ENCODE measurements at regions not wholly inside any gene's neighbourhood (a gene's known extent, or its start where the extent isn't known, plus 50 kb on each side); places are given as distances from the start of the nearest gene placed in this dataset.
"Not testable (repeated sequence)": the region's sequence is repeated elsewhere in the genome, so short reads cannot be mapped to it uniquely, and the experiment has no call there.

DNA sequence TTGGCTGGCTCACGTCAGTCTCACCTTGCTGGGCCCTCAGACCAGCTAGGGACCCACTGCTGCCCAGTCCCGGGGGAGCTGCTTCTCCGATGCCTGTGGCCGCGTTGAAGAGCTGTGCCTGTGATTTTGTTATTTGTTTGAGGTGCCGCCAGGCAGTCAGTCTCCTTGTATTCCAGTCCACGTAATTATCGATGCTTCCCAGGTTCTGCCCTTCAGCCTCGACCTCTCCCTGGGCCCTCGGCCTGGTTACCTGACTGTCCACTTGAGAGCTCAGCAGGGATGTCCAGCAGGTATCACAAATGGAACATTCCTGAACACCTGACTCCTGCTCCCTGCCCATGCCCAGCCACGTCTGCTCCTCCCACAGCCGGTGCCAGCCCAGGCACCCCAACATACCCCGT, 195.9 kb upstream of the HS6ST1 start:
- Mint-ChIP-seq H3K4me1 (peaks cover 23 to 30% (median 28%) of the 10 kb centered on the region in 3 donors), H3K27ac (peak overlapping the region in 2 of 6 donors; percentile 25 to 94), H3K36me3 (peaks cover 0 to 8% of the 10 kb centered on the region in 2 donors), H3K27me3 (peaks cover 0 to 10% (median 5%) of the 10 kb centered on the region in 3 donors), H3K4me3 (peak overlapping the region in 4 of 8 donors; percentile 17 to 63 (median 46)), H3K9me3 (peaks cover 0 to 7% (median 0%) of the 10 kb centered on the region in 7 donors)
- ATAC-seq (ENCODE audit: low read depth in 2 of 2) = no peak
- no peak for DNase-seq

DNA sequence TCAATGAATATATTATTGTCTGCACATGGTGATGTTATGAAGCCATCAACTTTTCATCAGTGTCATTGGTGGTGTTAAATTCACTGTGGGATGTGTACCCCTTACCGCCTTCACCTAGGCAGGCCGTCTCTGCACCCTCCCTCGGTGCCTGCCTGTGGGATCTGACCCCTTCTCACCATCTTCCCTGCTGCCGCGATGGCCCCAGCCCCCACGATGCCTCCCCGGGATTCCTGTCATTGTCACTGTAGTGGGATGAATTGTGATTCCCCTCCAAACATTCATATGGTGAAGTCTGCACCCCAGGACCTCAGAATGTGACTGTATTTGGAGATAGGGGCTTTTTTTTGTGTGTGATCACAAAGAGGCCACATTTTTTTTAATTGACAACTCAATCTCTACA, 198.3 kb upstream of the HS6ST1 start:
- Mint-ChIP-seq H3K36me3 (peaks cover 0 to 8% of the 10 kb centered on the region in 2 donors), H3K4me3 (no peak overlapping the region), H3K4me1 (peaks cover 28 to 33% (median 30%) of the 10 kb centered on the region in 3 donors), H3K27me3 (peaks cover 0 to 16% (median 5%) of the 10 kb centered on the region in 3 donors), H3K27ac (peak overlapping the region in 2 of 6 donors; percentile 12 to 69), H3K9me3 (peaks cover 0 to 7% (median 0%) of the 10 kb centered on the region in 7 donors)
- DNase-seq (no peak), ATAC-seq (ENCODE audit: low read depth in 2 of 2) (no peak)

DNA sequence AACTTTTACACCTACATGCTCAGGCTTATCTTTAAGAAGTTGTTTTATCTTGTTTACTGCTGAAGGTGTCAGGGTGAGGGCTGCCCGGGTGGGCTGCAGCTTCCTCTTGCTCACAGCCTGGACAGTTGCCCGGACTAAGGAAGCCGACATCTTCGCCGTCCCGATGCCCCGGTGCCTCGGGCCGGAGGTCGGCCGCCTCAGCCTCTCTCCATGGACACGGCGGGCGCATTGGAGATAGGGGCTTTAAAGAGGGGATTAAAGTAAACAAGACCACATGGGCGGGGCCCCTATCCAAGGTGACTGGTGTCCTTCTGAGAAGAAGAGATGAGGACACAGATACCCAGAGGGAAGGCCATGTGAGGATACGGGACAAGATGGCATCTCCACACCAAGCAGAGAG, 200.4 kb upstream of the HS6ST1 start:
- Mint-ChIP-seq H3K27ac (peak overlapping the region in 1 of 6 donors; percentile 42), H3K27me3 (peaks cover 2 to 13% (median 9%) of the 10 kb centered on the region in 3 donors), H3K4me1 (peaks cover 16 to 21% (median 18%) of the 10 kb centered on the region in 3 donors)
- DNase-seq; H3K36me3 Mint-ChIP-seq; ATAC-seq (ENCODE audit: low read depth in 2 of 2); H3K9me3 Mint-ChIP-seq; H3K4me3 Mint-ChIP-seq: not testable (repeated sequence)

DNA sequence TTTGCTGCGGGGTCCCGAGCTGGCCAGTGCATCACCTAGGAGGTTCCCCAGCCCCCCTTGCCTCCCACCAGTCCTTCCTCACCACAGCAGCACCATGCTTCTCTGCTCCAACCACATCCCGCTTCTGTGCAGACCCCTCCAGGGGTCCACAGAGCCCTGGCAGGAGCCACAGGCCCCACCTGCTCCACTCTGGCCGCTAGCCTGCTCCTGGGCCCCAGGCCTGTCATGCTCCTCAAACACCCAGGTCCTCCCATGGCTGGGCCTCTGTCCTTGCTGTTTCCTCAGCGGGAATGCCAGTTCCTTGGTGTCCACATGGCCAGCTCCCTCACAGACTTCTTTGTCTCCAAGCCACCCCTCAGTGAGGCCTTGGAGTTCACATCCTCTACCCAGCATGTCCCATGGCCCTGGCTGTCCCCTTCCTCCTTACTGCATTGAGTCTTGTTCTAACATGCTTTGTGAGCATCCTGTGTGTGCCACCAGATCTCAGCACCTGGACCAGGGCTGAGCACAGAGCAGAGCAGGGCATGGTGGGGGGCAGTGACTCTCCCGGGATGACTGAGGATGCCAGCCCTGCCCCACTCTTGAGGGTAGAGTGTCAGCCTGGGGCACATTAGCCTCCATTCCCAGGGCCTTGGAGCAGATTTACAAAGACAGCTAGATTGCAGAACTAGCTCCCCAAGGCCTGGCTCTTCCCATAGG, 201.0 kb upstream of the HS6ST1 start:
- H3K27me3 Mint-ChIP-seq = peaks cover 8 to 19% (median 10%) of the 10 kb centered on the region in 3 donors
- peaks cover 3 to 8% (median 5%) of the 10 kb centered on the region in 7 donors for H3K9me3 Mint-ChIP-seq
- DNase-seq (no peak), ATAC-seq (ENCODE audit: low read depth in 2 of 2) (no peak)
- H3K4me3 Mint-ChIP-seq = no peak overlapping the region
- peak overlapping the region in 2 of 6 donors; percentile 51 to 90 for H3K27ac Mint-ChIP-seq
- H3K36me3 Mint-ChIP-seq = peaks cover 0 to 10% of the 10 kb centered on the region in 2 donors
- H3K4me1 Mint-ChIP-seq = peaks cover 10 to 16% (median 11%) of the 10 kb centered on the region in 3 donors

DNA sequence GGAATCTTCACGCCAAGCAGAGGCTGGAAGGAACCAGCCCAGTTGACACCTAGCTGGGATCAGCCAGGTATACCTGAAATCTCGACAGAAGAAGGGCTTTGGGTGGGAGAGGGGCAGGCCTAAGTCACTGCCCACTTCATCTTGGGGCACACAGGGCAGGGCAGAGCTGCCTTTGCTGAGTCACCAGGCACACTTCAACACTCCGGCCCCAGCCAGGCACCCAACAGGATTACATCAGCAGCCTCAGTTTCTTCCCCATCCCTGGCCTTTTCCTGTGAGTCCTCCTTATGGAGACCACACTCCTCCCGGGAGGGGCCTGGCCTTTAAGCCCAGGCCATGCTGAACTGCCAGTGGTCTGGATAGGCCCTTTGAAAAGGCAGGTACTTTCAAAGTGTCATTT, 201.7 kb upstream of the HS6ST1 start:
- ATAC-seq (ENCODE audit: low read depth in 2 of 2) = no peak
- peaks cover 0 to 10% of the 10 kb centered on the region in 2 donors for H3K36me3 Mint-ChIP-seq
- H3K9me3 Mint-ChIP-seq = peaks cover 3 to 8% (median 5%) of the 10 kb centered on the region in 7 donors
- no peak overlapping the region for H3K4me3 Mint-ChIP-seq
- H3K4me1 Mint-ChIP-seq = peaks cover 4 to 15% (median 5%) of the 10 kb centered on the region in 3 donors
- H3K27ac Mint-ChIP-seq = no peak overlapping the region
- DNase-seq = no peak
- H3K27me3 Mint-ChIP-seq = peaks cover 8 to 19% (median 10%) of the 10 kb centered on the region in 3 donors

DNA sequence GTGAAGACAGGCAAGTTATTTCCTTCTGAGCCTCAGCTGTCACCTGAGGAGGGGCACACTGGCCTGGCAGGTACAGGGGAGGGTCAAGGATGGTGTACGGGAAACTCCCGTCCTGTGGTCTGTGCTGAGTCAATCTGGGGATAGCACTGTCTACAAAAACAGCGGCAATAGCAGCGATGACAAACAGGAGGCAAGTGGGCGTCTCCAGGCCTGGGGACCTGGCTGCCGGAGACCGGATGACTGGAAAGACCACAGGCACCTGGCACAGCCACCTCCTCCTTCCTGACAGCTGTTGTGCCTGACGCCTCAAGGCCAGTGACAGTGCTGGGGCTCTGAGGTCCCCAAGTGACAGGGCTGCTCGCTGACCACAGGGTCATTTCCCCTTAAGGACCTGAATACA, 202.1 kb upstream of the HS6ST1 start:
- Mint-ChIP-seq H3K36me3 (peaks cover 0 to 10% of the 10 kb centered on the region in 2 donors), H3K27me3 (peaks cover 8 to 19% (median 10%) of the 10 kb centered on the region in 3 donors), H3K27ac (no peak overlapping the region), H3K4me3 (no peak overlapping the region), H3K4me1 (peaks cover 3 to 15% (median 4%) of the 10 kb centered on the region in 3 donors), H3K9me3 (peaks cover 3 to 8% (median 5%) of the 10 kb centered on the region in 7 donors)
- DNase-seq = no peak
- no peak for ATAC-seq (ENCODE audit: low read depth in 2 of 2)

DNA sequence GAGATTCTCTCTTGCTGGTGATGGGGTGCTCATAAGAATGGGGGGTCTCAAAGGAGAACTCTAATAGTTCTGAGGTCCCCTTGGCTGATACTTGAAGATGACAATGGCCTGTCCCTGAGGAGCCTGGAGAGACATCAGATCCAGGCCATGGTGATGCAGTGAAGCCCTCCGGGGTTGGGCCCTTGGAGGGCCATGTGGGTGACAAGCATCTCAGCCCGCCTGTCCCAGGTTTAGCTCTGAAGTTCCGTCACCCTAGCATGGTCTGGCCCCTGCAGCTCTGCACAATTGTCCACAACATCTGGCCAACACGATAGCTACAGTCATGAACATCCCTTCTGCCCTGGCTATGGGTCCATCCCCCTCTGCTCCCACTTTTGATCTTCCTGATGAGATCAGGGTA, 202.8 kb upstream of the HS6ST1 start:
- H3K27ac Mint-ChIP-seq = peak overlapping the region in 1 of 6 donors; percentile 46
- peaks cover 3 to 15% (median 4%) of the 10 kb centered on the region in 3 donors for H3K4me1 Mint-ChIP-seq
- no peak for ATAC-seq (ENCODE audit: low read depth in 2 of 2)

DNA sequence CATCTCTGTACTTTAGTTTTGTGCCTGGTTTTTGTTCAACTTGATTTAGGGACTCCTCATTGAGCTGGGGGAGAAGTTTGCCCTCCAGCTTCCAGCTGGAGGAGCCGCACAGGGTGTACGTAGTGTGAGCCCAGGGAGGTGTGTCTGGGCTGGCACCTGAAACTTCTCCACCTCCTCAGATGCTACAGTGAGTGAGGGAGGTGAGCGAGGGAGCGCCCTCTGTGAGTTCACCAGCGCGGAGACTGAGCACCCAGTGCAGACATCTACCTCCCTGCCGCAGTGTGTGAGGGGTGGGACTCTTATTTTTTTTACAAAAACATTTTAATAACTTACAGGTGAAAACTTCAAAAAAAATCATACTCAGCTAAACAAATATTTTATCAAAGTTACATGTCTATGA, 204.2 kb upstream of the HS6ST1 start:
- peaks cover 10 to 35% (median 21%) of the 10 kb centered on the region in 3 donors for H3K27me3 Mint-ChIP-seq
- H3K36me3 Mint-ChIP-seq = peaks cover 0 to 10% of the 10 kb centered on the region in 2 donors
- ATAC-seq (ENCODE audit: low read depth in 2 of 2) (no peak), DNase-seq (no peak)
- peaks cover 3 to 8% (median 5%) of the 10 kb centered on the region in 7 donors for H3K9me3 Mint-ChIP-seq
- H3K27ac Mint-ChIP-seq = peak overlapping the region in 1 of 6 donors; percentile 63
- peaks cover 3 to 18% (median 4%) of the 10 kb centered on the region in 3 donors for H3K4me1 Mint-ChIP-seq
- no peak overlapping the region for H3K4me3 Mint-ChIP-seq

More for the DNA sequence above, 202.8 kb upstream of the HS6ST1 start:
- Mint-ChIP-seq H3K9me3 (peaks cover 3 to 8% (median 5%) of the 10 kb centered on the region in 7 donors), H3K27me3 (peaks cover 10 to 25% (median 14%) of the 10 kb centered on the region in 3 donors), H3K36me3 (peaks cover 0 to 10% of the 10 kb centered on the region in 2 donors), H3K4me3 (no peak overlapping the region)
- DNase-seq = no peak

DNA sequence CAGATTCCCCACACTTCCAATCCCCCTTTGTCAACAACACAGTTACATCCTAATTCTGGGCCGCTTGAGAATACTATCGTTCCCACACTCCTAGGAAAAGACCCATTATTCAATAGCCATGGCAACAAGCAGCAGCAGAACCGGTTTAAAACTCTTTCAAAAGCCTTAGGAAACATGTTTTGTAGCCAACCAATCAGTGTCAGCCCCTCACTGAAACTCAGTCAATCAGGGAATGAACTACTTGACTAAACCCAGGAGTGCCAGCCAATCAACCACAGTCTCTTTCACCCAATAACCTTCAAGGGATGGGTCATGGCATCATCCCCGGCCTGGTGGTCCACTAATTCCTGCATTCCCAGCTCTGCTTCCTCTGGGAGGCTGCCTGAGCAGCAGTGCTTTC, 204.8 kb upstream of the HS6ST1 start:
- peaks cover 10 to 41% (median 26%) of the 10 kb centered on the region in 3 donors for H3K27me3 Mint-ChIP-seq
- DNase-seq (no peak), ATAC-seq (ENCODE audit: low read depth in 2 of 2) (no peak)
- peaks cover 3 to 18% (median 4%) of the 10 kb centered on the region in 3 donors for H3K4me1 Mint-ChIP-seq
- H3K4me3 Mint-ChIP-seq = no peak overlapping the region
- H3K36me3 Mint-ChIP-seq = peaks cover 0 to 10% of the 10 kb centered on the region in 2 donors
- no peak overlapping the region for H3K27ac Mint-ChIP-seq
- peaks cover 3 to 8% (median 5%) of the 10 kb centered on the region in 7 donors for H3K9me3 Mint-ChIP-seq

DNA sequence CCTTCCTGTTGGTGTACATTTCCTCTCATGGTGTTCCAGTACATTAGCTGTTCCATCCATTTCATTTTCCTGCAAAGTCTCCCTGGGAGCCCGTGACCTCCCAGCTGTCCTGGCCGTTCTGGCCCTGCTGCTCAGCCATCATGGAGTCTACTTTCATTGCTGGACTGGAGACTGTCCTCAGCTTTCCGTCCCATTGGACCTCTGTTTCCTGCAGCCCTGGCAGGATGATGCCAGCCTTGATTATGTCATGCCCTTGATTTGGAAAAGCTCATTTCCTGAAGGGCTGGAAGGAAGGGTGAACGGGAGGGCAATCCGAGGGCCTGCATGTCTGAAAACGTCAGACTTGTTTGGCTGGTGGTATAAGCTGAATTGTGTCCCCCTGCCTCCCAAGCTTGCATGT, 205.5 kb upstream of the HS6ST1 start:
- Mint-ChIP-seq H3K9me3 (peaks cover 3 to 8% (median 5%) of the 10 kb centered on the region in 7 donors), H3K4me1 (peaks cover 3 to 18% (median 4%) of the 10 kb centered on the region in 3 donors), H3K36me3 (peaks cover 0 to 10% of the 10 kb centered on the region in 2 donors), H3K27me3 (peaks cover 10 to 44% (median 30%) of the 10 kb centered on the region in 3 donors), H3K4me3 (no peak overlapping the region), H3K27ac (no peak overlapping the region)
- DNase-seq (no peak), ATAC-seq (ENCODE audit: low read depth in 2 of 2) (no peak)

DNA sequence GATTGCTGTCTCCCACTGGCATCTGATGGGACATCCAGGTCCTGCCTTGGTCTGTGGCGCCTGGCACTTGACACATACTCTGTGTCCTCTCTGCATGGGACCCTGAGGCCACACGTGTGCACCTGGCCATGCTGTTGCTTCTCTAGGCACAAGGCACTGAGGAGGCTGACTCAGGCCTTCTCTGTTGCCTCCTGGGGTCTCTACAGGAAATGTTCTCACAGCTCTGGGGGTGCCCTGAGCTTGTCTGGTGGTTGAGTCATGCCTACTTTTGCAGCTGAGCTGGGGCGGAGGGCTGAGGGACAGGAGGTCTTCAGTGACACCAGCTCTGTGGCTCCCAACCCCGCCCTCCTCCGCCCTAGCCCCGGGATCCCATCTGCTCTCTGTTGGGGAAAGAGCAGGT, 207.0 kb upstream of the HS6ST1 start:
- no peak overlapping the region for H3K27ac Mint-ChIP-seq
- DNase-seq = no peak
- H3K4me1 Mint-ChIP-seq = peaks cover 3 to 12% (median 4%) of the 10 kb centered on the region in 3 donors
- peaks cover 3 to 8% (median 5%) of the 10 kb centered on the region in 7 donors for H3K9me3 Mint-ChIP-seq
- no peak for ATAC-seq (ENCODE audit: low read depth in 2 of 2)
- peaks cover 0 to 10% of the 10 kb centered on the region in 2 donors for H3K36me3 Mint-ChIP-seq
- H3K4me3 Mint-ChIP-seq = no peak overlapping the region
- H3K27me3 Mint-ChIP-seq = peaks cover 10 to 36% (median 30%) of the 10 kb centered on the region in 3 donors

DNA sequence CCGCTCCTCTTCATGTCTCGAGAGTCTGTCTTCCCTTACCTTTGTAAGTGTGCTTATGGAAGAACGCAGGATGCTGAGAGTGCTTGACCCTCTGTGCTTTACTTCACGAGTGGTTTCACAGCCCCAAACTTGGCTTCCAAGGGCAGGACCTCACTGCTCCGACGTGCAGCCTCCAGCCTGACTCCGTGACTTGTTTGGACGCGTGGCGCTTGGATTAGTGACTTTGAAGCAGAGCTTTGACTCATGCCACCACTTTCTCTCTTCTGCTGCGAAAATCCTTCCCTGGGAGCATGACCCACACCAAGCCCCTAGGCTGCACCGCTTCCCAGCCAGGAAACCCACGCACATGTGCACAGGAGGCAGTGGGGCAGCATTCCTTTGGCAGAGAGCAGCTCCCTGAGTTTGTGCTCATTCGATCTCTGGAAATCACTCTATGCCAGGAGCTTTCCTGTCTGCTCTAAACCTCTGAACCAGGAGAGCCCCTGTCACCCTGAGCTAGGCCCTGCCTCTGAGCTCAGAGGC, 207.8 kb upstream of the HS6ST1 start:
- DNase-seq = no peak
- Mint-ChIP-seq H3K36me3 (peaks cover 0 to 10% of the 10 kb centered on the region in 2 donors), H3K4me3 (no peak overlapping the region), H3K9me3 (peaks cover 3 to 8% (median 5%) of the 10 kb centered on the region in 7 donors), H3K27me3 (peaks cover 10 to 36% (median 30%) of the 10 kb centered on the region in 3 donors), H3K27ac (peak overlapping the region in 1 of 6 donors; percentile 69), H3K4me1 (peaks cover 3 to 11% (median 7%) of the 10 kb centered on the region in 3 donors)
- ATAC-seq (ENCODE audit: low read depth in 2 of 2) = no peak

DNA sequence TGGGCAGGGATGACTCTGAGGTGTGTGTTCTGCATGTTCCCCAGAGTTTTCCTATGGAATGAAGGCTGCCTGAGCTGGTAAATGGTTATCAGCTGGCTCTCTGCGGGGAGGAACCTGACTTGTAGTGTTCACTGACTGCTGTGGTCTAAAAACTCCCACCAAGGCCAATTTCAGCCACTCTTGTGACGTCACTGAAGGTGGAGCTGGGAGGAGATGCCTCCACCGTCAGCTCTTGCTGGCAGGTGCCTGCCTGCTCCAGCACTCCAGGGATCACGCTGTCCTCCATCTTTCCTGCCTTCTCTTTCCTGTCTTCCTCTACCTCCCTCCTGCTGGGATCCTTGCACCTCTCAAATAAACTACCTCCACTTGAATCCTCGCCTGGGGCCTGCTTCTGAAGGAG, 209.5 kb upstream of the HS6ST1 start:
- peaks cover 3 to 8% (median 5%) of the 10 kb centered on the region in 7 donors for H3K9me3 Mint-ChIP-seq
- peaks cover 0 to 10% of the 10 kb centered on the region in 2 donors for H3K36me3 Mint-ChIP-seq
- no peak overlapping the region for H3K4me3 Mint-ChIP-seq
- H3K27me3 Mint-ChIP-seq = peaks cover 10 to 36% (median 30%) of the 10 kb centered on the region in 3 donors
- H3K27ac Mint-ChIP-seq = peak overlapping the region in 2 of 6 donors; percentile 32 to 38
- DNase-seq (no peak), ATAC-seq (ENCODE audit: low read depth in 2 of 2) (no peak)
- peaks cover 0 to 11% (median 6%) of the 10 kb centered on the region in 3 donors for H3K4me1 Mint-ChIP-seq
